Ascending aorta (tissue), 2 donors: ENCODE measurements at regions not wholly inside any gene's neighbourhood (a gene's known extent, or its start where the extent isn't known, plus 50 kb on each side); places are given as distances from the start of the nearest gene placed in this dataset.

Experiments used
- DNase-seq, 2 donors: peaks; one replicate each; pipeline ENCODE4 v3.0.0-alpha.2; 2019; ENCODE audit warnings: low spot score in 2 of 2
- H3K27ac ChIP-seq, 2 donors: fragments of 200-600 bp; sonication (generic); one replicate each; pipeline ENCODE4 v1.5.1; 2016 to 2017; ENCODE audit warnings: mild to moderate bottlenecking in 1 of 2
- H3K27me3 ChIP-seq: fragments of 200-600 bp; sonication (generic); one replicate; pipeline ENCODE4 v1.5.1; 2017
- H3K36me3 ChIP-seq, 2 donors: fragments of 200-600 bp; sonication (generic); one replicate each; pipeline ENCODE4 v1.5.1; 2016
- H3K4me1 ChIP-seq, 2 donors: fragments of 200-600 bp; sonication (generic); one replicate each; pipeline ENCODE4 v1.5.1; 2016 to 2017; ENCODE audit warnings: mild to moderate bottlenecking in 1 of 2
- H3K4me3 ChIP-seq, 2 donors: fragments of 200-600 bp; sonication (generic); one replicate each; pipeline ENCODE4 v1.5.1; 2016 to 2017; ENCODE audit warnings: mild to moderate bottlenecking in 1 of 2
- H3K9me3 ChIP-seq, 2 donors: fragments of 200-600 bp; sonication (generic); one replicate each; pipeline ENCODE4 v1.5.1; 2016
- intact Hi-C: fragments of 100-400 bp; cut with DNase I; formaldehyde crosslinking; loops from one replicate; pipeline ENCODE4 v1.15.1; 2023
- TF ChIP-seq, protein P1 (sequence below), 3 experiments: fragments of 200-600 bp in 2 of 3; fragments of 450-650 bp in 1 of 3; sonication (generic) in 2 of 3; IDR thresholded peaks; one replicate each; pipeline ENCODE4 v1.5.1; 2016 to 2019; ENCODE audit warnings: antibody characterized with exemption in 3 of 3, mild to moderate bottlenecking in 1 of 3, moderate library complexity in 1 of 3

DNA sequence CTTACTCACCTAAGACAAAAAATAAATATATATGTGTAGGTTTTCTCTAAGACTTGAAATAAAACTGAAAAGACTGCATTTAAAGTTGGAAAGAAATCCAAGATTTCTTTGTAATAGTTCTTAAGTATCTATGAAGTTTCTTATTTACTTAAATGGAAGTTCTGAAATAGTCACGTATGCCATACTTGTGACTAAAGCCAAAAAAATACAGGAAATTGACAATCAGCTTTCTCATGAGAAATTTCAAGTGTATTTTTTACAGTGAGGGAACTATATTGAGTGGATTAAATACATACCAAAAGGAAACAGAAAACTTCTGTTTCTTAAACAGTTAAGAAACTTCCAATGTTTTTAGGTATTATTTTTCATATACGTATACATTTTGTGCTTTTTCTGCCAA is 188.1 kb downstream of the DPY19L2 start:
- no peak overlapping the region for H3K4me3 ChIP-seq
- H3K36me3 ChIP-seq: no peaks in the 10 kb centered on the region
- DNase-seq: no peak
- H3K4me1 ChIP-seq: no peaks in the 10 kb centered on the region
- H3K27ac ChIP-seq: no peak overlapping the region
- intact Hi-C loops: no loop called here
- H3K9me3 ChIP-seq: no peaks in the 10 kb centered on the region
- TF ChIP-seq, protein P1, sequence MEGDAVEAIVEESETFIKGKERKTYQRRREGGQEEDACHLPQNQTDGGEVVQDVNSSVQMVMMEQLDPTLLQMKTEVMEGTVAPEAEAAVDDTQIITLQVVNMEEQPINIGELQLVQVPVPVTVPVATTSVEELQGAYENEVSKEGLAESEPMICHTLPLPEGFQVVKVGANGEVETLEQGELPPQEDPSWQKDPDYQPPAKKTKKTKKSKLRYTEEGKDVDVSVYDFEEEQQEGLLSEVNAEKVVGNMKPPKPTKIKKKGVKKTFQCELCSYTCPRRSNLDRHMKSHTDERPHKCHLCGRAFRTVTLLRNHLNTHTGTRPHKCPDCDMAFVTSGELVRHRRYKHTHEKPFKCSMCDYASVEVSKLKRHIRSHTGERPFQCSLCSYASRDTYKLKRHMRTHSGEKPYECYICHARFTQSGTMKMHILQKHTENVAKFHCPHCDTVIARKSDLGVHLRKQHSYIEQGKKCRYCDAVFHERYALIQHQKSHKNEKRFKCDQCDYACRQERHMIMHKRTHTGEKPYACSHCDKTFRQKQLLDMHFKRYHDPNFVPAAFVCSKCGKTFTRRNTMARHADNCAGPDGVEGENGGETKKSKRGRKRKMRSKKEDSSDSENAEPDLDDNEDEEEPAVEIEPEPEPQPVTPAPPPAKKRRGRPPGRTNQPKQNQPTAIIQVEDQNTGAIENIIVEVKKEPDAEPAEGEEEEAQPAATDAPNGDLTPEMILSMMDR (IDR thresholded peaks at IDR 0.05): no peak
- no peaks in the 10 kb centered on the region for H3K27me3 ChIP-seq

DNA sequence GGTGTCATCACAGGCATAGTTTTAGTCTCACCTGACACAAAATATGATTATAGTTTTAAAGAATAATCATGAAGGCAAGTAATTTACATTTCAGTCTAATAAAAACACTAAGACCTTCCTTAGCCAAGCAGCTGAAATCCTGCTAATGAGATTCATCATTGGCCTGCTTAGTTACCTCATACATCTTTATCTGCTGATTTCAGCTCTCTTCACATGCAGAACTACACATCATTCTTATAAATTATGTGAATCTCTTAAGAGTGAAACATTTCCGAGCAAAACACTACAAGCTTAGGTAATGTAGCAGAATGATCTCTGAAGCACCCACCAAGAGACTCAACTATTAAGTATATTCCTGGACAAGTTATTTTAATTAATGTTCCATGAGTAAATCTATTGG is 198.1 kb downstream of the DPY19L2 start:
- intact Hi-C loops: no loop called here
- Histone ChIP-seq H3K27ac (no peak overlapping the region), H3K4me1 (no peaks in the 10 kb centered on the region), H3K4me3 (no peak overlapping the region), H3K27me3 (no peaks in the 10 kb centered on the region), H3K36me3 (no peaks in the 10 kb centered on the region), H3K9me3 (peaks cover 0 to 3% of the 10 kb centered on the region in 2 donors)
- DNase-seq: no peak
- TF ChIP-seq, protein P1 (IDR thresholded peaks at IDR 0.05): no peak

DNA sequence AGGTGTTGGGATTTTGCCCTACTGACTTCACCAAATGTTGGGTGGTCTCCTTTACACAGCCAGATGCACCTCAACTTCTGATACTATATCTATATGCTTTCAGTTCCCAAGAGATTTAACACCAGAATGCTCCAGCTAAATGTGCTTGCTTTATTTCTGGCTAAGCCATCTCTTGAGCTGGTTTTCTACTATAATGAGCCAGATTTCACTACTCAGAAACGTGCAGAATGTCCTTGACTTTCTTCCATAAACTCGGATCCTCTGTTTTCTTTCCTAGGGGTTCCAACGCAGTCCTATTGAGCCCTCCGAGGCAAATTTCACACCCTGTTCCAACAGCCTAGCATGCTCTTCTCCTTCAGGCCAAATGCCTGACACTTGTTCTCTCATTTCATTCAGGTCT is 200.3 kb downstream of the DPY19L2 start:
- Histone ChIP-seq H3K4me3 (no peak overlapping the region), H3K9me3 (peaks cover 0 to 3% of the 10 kb centered on the region in 2 donors), H3K27me3 (no peaks in the 10 kb centered on the region), H3K4me1 (no peaks in the 10 kb centered on the region), H3K36me3 (no peaks in the 10 kb centered on the region), H3K27ac (no peak overlapping the region)
- intact Hi-C loops: no loop called here
- no peak for DNase-seq
- TF ChIP-seq, protein P1 (IDR thresholded peaks at IDR 0.05): no peak

DNA sequence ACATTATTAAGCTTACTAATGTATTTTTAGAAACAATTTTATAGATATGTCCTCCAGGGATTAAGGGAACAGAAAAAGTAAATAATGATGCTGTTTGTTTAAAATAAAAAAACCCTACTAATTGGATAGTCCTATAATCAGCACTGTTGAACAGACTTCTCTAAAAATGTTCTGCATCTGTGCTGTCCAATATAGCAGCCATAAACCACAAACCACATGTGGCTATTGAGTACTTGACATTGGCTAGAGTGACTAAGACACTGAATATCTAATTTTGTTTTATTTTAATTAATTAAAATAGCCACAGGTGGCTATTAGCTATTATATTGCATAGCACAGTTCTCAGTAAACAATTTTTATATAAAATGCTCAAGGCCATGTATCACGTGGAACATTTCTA is 210.4 kb downstream of the DPY19L2 start:
- Histone ChIP-seq H3K9me3 (no peaks in the 10 kb centered on the region), H3K4me1 (no peaks in the 10 kb centered on the region), H3K4me3 (no peak overlapping the region), H3K36me3 (no peaks in the 10 kb centered on the region), H3K27me3 (no peaks in the 10 kb centered on the region), H3K27ac (no peak overlapping the region)
- TF ChIP-seq, protein P1 (IDR thresholded peaks at IDR 0.05): no peak
- intact Hi-C loops: no loop called here
- DNase-seq: no peak

DNA sequence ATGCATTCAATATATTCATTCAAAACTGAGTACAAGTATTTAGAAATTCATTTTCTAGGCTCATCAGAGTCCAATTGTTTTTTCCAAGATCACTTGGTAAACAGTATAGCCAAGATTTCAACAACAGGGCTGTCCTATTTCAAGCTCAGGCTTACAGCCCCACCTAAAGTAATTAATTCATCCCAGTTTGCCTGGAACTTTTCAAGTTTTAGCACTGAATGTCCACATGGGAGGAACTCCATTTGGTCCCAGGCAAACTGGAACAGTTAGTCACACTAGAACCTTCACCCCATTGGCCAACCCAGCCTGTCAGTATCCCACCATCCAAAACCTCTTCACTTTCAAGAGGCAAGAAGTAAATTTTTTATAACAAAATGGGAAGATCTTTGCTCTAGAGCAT is 210.9 kb downstream of the DPY19L2 start:
- DNase-seq: no peak
- Histone ChIP-seq H3K4me1 (no peaks in the 10 kb centered on the region), H3K36me3 (no peaks in the 10 kb centered on the region), H3K4me3 (no peak overlapping the region), H3K9me3 (no peaks in the 10 kb centered on the region), H3K27ac (no peak overlapping the region), H3K27me3 (no peaks in the 10 kb centered on the region)
- TF ChIP-seq, protein P1 (IDR thresholded peaks at IDR 0.05): no peak
- intact Hi-C loops: no loop called here

DNA sequence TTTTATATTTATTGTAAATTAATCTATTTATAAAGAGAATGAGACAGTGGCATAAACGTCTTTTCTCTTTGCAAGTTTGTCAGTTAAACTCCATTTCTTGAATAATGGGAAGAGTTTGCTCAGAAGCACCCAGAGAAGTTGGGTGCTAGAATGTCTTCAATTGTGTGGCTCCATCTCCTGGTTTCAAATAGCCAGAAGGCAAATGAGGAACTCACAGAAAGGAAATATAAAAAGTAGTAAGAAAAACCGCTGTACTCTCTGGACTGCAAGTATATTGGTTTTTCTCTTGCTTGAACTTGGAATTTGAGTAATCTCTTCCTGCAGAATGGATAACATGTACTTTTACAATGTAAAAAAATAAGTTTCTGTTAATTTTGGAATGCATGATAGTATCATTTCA is 217.5 kb downstream of the DPY19L2 start:
- Histone ChIP-seq H3K4me3 (no peak overlapping the region), H3K4me1 (no peaks in the 10 kb centered on the region), H3K9me3 (no peaks in the 10 kb centered on the region), H3K27me3 (no peaks in the 10 kb centered on the region), H3K36me3 (no peaks in the 10 kb centered on the region), H3K27ac (no peak overlapping the region)
- TF ChIP-seq, protein P1 (IDR thresholded peaks at IDR 0.05): peak in 1 of 3 experiments; percentile 10
- no peak for DNase-seq
- intact Hi-C loops: no loop called here
